H1 (cell line): ENCODE measurements at regions not wholly inside any gene's neighbourhood (a gene's known extent, or its start where the extent isn't known, plus 50 kb on each side); places are given as distances from the start of the nearest gene placed in this dataset.

Experiments
- CTCF ChIA-PET: fragments of 300-600 bp; sonication (Branson Sonifier 250); formaldehyde crosslinking; loops from one replicate; lab custom pipeline; 2021; ENCODE audit not compliant: partially characterized antibody; lab: Charles Lee
- POLR2A ChIA-PET: fragments of 300-600 bp; sonication (Branson Sonifier 250); formaldehyde crosslinking; loops from one replicate; lab custom pipeline; 2021; ENCODE audit warnings: inconsistent platforms; ENCODE audit not compliant: partially characterized antibody; lab: Charles Lee
- DNase-seq, 2 experiments: peaks; one replicate each; pipeline versions ENCODE4 v3.0.0 to v3.0.0-alpha.2; 2010 to 2022; ENCODE audit warnings: low spot score in 2 of 2, low read depth in 1 of 2, mixed read lengths in 1 of 2
- FAIRE-seq: peaks from 2 replicates; lab custom pipeline; 2011; peaks lifted over from hg19 to GRCh38; lab: Jason Lieb, UNC
- H2AFZ ChIP-seq: 2 replicates; pipeline ENCODE4 v1.8.1; 2012; ENCODE audit warnings: low read length, inconsistent platforms
- H2AK5ac ChIP-seq: 2 replicates; pipeline ENCODE4 v1.6.1; 2013; ENCODE audit warnings: low read depth, low read length
- H2BK120ac ChIP-seq: replicated peaks from 2 replicates; pipeline ENCODE3; 2013; ENCODE audit warnings: low read depth, low read length, inconsistent platforms
- H2BK12ac ChIP-seq: 2 replicates; pipeline ENCODE4 v1.6.1; 2013; ENCODE audit warnings: low read depth, low read length
- H2BK15ac ChIP-seq: 2 replicates; pipeline ENCODE4 v1.6.1; 2013; ENCODE audit warnings: low read length
- H2BK20ac ChIP-seq: 2 replicates; pipeline ENCODE4 v1.6.1; 2013; ENCODE audit warnings: low read length
- H2BK5ac ChIP-seq: 2 replicates; pipeline ENCODE4 v1.6.1; 2013; ENCODE audit warnings: low read depth, low read length
- H3K14ac ChIP-seq: 2 replicates; pipeline ENCODE4 v1.6.1; 2013; ENCODE audit warnings: inconsistent platforms; ENCODE audit not compliant: insufficient read length
- H3K18ac ChIP-seq: 2 replicates; pipeline ENCODE4 v1.6.1; 2013; ENCODE audit warnings: low read length; ENCODE audit errors: extremely low read depth
- H3K23ac ChIP-seq: 2 replicates; pipeline ENCODE4 v1.6.1; 2013; ENCODE audit warnings: inconsistent platforms; ENCODE audit not compliant: insufficient read length
- H3K23me2 ChIP-seq: 2 replicates; pipeline ENCODE4 v1.6.1; 2013; ENCODE audit warnings: low read depth, low read length
- H3K27ac ChIP-seq: 2 replicates; pipeline ENCODE4 v1.6.1; 2011; ENCODE audit warnings: low read depth, low read length, inconsistent platforms
- H3K27me3 ChIP-seq, 4 experiments: replicated peaks in 1 of 4; 1 replicate in 1 of 4; 2 replicates in 3 of 4; pipeline versions ENCODE4 v1.6.1 to v1.8.1; 2011 to 2013; ENCODE audit warnings: low read length in 3 of 4, mild to moderate bottlenecking in 3 of 4, inconsistent platforms in 2 of 4, mixed read lengths in 2 of 4, moderate library complexity in 1 of 4; ENCODE audit not compliant: control insufficient read depth in 3 of 4, insufficient read depth in 3 of 4; ENCODE audit errors: extremely low read depth in 1 of 4
- H3K36me3 ChIP-seq, 4 experiments: 2 replicates each; pipeline versions ENCODE4 v1.6.1 to v1.8.1; 2011 to 2013; ENCODE audit warnings: mild to moderate bottlenecking in 4 of 4, low read length in 3 of 4, moderate library complexity in 2 of 4, control low read depth in 1 of 4, inconsistent platforms in 1 of 4; ENCODE audit not compliant: insufficient read depth in 4 of 4, control insufficient read depth in 2 of 4
- H3K4ac ChIP-seq: replicated peaks from 2 replicates; pipeline ENCODE3; 2013; ENCODE audit warnings: low read length, low read depth, mixed read lengths, inconsistent platforms; ENCODE audit not compliant: insufficient read length
- H3K4me1 ChIP-seq, 4 experiments: replicated peaks in 1 of 4; 1 replicate in 1 of 4; 2 replicates in 3 of 4; pipeline versions ENCODE4 v1.6.1 to v1.8.1; 2011 to 2013; ENCODE audit warnings: low read length in 3 of 4, inconsistent platforms in 2 of 4, mixed read lengths in 1 of 4; ENCODE audit not compliant: insufficient read depth in 4 of 4, control insufficient read depth in 3 of 4
- H3K4me2 ChIP-seq, 2 experiments: 2 replicates each; pipeline versions ENCODE4 v1.6.1 to v1.8.1; 2011 to 2013; ENCODE audit warnings: low read depth in 2 of 2, low read length in 2 of 2, control low read depth in 1 of 2, inconsistent platforms in 1 of 2, mild to moderate bottlenecking in 1 of 2; ENCODE audit not compliant: insufficient read depth in 1 of 2
- H3K4me3 ChIP-seq, 4 experiments: fragments of 200-600, 300-600 bp in 1 of 4; sonication (generic), shearing (Covaris generic), sonication (Bioruptor Twin) in 1 of 4; 2 replicates each; pipeline versions ENCODE4 v1.5.1 to v1.8.1; 2011 to 2016; ENCODE audit warnings: low read length in 4 of 4, low read depth in 3 of 4, control low read depth in 2 of 4, inconsistent platforms in 2 of 4, mild to moderate bottlenecking in 2 of 4, mixed read lengths in 1 of 4, moderate library complexity in 1 of 4; ENCODE audit not compliant: insufficient read depth in 2 of 4; ENCODE audit errors: extremely low read depth in 1 of 4
- H3K56ac ChIP-seq: replicated peaks from 2 replicates; pipeline ENCODE3; 2013; ENCODE audit warnings: low read depth, mild to moderate bottlenecking, mixed read lengths, low read length, inconsistent platforms; ENCODE audit not compliant: insufficient read length
- H3K79me1 ChIP-seq: 2 replicates; pipeline ENCODE4 v1.6.1; 2013; ENCODE audit warnings: low read depth, low read length, control low read depth
- H3K79me2 ChIP-seq, 2 experiments: 2 replicates each; pipeline versions ENCODE4 v1.6.1 to v1.8.1; 2012 to 2013; ENCODE audit warnings: low read length in 2 of 2, mild to moderate bottlenecking in 2 of 2, inconsistent platforms in 1 of 2; ENCODE audit not compliant: insufficient read depth in 2 of 2, control insufficient read depth in 1 of 2
- H3K9ac ChIP-seq, 4 experiments: replicated peaks in 1 of 4; 1 replicate in 1 of 4; 2 replicates in 3 of 4; pipeline versions ENCODE4 v1.6.1 to v1.8.1; 2011 to 2013; ENCODE audit warnings: low read depth in 3 of 4, low read length in 3 of 4, control low read depth in 2 of 4, mild to moderate bottlenecking in 2 of 4, moderate library complexity in 2 of 4, inconsistent platforms in 1 of 4; ENCODE audit errors: extremely low read depth in 1 of 4
- H3K9me3 ChIP-seq, 2 experiments: 2 replicates each; pipeline versions ENCODE4 v1.6.1 to v1.8.1; 2012 to 2013; ENCODE audit warnings: mild to moderate bottlenecking in 2 of 2, moderate library complexity in 2 of 2, control low read depth in 1 of 2, inconsistent platforms in 1 of 2, low read depth in 1 of 2, low read length in 1 of 2, mixed read lengths in 1 of 2; ENCODE audit not compliant: insufficient read depth in 2 of 2
- H4K20me1 ChIP-seq, 2 experiments: replicated peaks in 1 of 2; 2 replicates each; pipeline versions ENCODE3 to v1.8.1; 2011 to 2013; ENCODE audit warnings: inconsistent platforms in 2 of 2, low read length in 2 of 2, mild to moderate bottlenecking in 1 of 2; ENCODE audit not compliant: insufficient read depth in 2 of 2, control insufficient read depth in 1 of 2
- H4K5ac ChIP-seq: 2 replicates; pipeline ENCODE4 v1.6.1; 2013; ENCODE audit warnings: low read length, low read depth, mixed read lengths, inconsistent platforms; ENCODE audit not compliant: insufficient read length
- H4K8ac ChIP-seq: 2 replicates; pipeline ENCODE4 v1.8.0; 2013; ENCODE audit warnings: mild to moderate bottlenecking, moderate library complexity, low read length, inconsistent platforms; ENCODE audit not compliant: insufficient read depth; ENCODE audit errors: extremely low read depth
- H4K91ac ChIP-seq: replicated peaks from 2 replicates; pipeline ENCODE3; 2013; ENCODE audit warnings: low read length, mixed read lengths, inconsistent platforms; ENCODE audit not compliant: insufficient read length
- CHD1 ChIP-seq: IDR thresholded peaks from 2 replicates; pipeline ENCODE4 v1.6.1; 2012; ENCODE audit warnings: low read depth, low read length, improper control_type of control experiment
- CTCF ChIP-seq, 3 experiments: IDR thresholded peaks; 1 replicate in 2 of 3; 2 replicates in 1 of 3; pipeline versions ENCODE4 v1.5.1 to v1.6.1; 2011; ENCODE audit warnings: low read length in 3 of 3, mild to moderate bottlenecking in 3 of 3, inconsistent platforms in 2 of 3, low read depth in 1 of 3, moderate library complexity in 1 of 3; ENCODE audit not compliant: insufficient read depth in 1 of 3; ENCODE audit errors: control extremely low read depth in 1 of 3
- HDAC2 ChIP-seq, 2 experiments: fragments of 300-600 bp in 1 of 2; sonication (generic) in 1 of 2; IDR thresholded peaks; 2 replicates each; pipeline ENCODE4 v1.6.1; 2011 to 2012; ENCODE audit warnings: low read depth in 2 of 2, low read length in 2 of 2, mild to moderate bottlenecking in 2 of 2, moderate library complexity in 2 of 2, borderline replicate concordance in 1 of 2, inconsistent platforms in 1 of 2
- NRF1 ChIP-seq: IDR thresholded peaks from 2 replicates; pipeline ENCODE4 v1.6.1; 2011; ENCODE audit warnings: mild to moderate bottlenecking, low read depth, low read length, improper control_type of control experiment
- PHF8 ChIP-seq: fragments of 200-600 bp; sonication (generic); conservative IDR thresholded peaks from 2 replicates; pipeline ENCODE4 v1.7.1; 2012; ENCODE audit warnings: low read depth, mild to moderate bottlenecking, inconsistent platforms, low read length, moderate library complexity
- POU5F1 ChIP-seq: IDR thresholded peaks from 2 replicates; pipeline ENCODE4 v1.6.1; 2011; ENCODE audit warnings: low read depth, mild to moderate bottlenecking, low read length, moderate library complexity
- RAD21 ChIP-seq, 2 experiments: IDR thresholded peaks in 1 of 2; conservative IDR thresholded peaks in 1 of 2; 2 replicates each; pipeline ENCODE4 v1.6.1; 2011; ENCODE audit warnings: low read depth in 2 of 2, low read length in 2 of 2, improper control_type of control experiment in 1 of 2, inconsistent platforms in 1 of 2, mild to moderate bottlenecking in 1 of 2, moderate library complexity in 1 of 2
- SAP30 ChIP-seq: fragments of 300-600 bp; sonication (generic); IDR thresholded peaks from 2 replicates; pipeline ENCODE4 v1.7.1; 2012; ENCODE audit warnings: low read length, moderate library complexity, mild to moderate bottlenecking, inconsistent platforms; ENCODE audit not compliant: insufficient read depth, insufficient replicate concordance
- SRF ChIP-seq: IDR thresholded peaks from 2 replicates; pipeline ENCODE4 v1.6.1; 2011; ENCODE audit warnings: mild to moderate bottlenecking, low read depth, low read length, moderate library complexity
- TAF1 ChIP-seq: IDR thresholded peaks from 2 replicates; pipeline ENCODE4 v1.6.1; 2011; ENCODE audit warnings: mild to moderate bottlenecking, low read depth, low read length
- TAF7 ChIP-seq: optimal IDR thresholded peaks from 2 replicates; pipeline ENCODE3; 2011; ENCODE audit warnings: low read depth, mild to moderate bottlenecking, inconsistent platforms, low read length, moderate library complexity, borderline replicate concordance
- WGBS, 2 experiments: shearing (Covaris generic) in 1 of 2; methylation state at CpG; one replicate each; pipeline versions ENCODE4 v1.1.6 to v1.1.7; 2013 to 2015; ENCODE audit warnings: low lambda C conversion rate in 2 of 2, mixed read lengths in 2 of 2, inconsistent platforms in 1 of 2, low coverage in 1 of 2, missing lambda C conversion rate in 1 of 2; ENCODE audit not compliant: insufficient replicate concordance in 2 of 2, insufficient coverage in 1 of 2, insufficient read length in 1 of 2; ENCODE audit errors: extremely low coverage in 1 of 2, missing lambda C conversion rate in 1 of 2; 5-methylcytosine and 5-hydroxymethylcytosine counted together

- FAIRE-seq (peak; percentile 77), DNase-seq (peak; percentile 5 to 47)
- H2BK20ac ChIP-seq, result no peak overlapping the region
- no peak overlapping the region for H4K8ac ChIP-seq
- H3K4me3 ChIP-seq, result no peak overlapping the region
- H3K9me3 ChIP-seq, result no peaks in the 10 kb centered on the region
- H4K91ac ChIP-seq, result no peak overlapping the region
- POLR2A ChIA-PET, result no interaction called here
- no peak overlapping the region for H2AK5ac ChIP-seq
- no peak overlapping the region for H3K56ac ChIP-seq
- H3K14ac ChIP-seq, result no peak overlapping the region
- H3K79me1 ChIP-seq, result no peaks in the 10 kb centered on the region
- H4K5ac ChIP-seq, result no peak overlapping the region
- H2BK5ac ChIP-seq, result no peak overlapping the region
- no peak overlapping the region for H2BK120ac ChIP-seq
- H3K27ac ChIP-seq, result no peak overlapping the region
- TF ChIP-seq CHD1 (no peak), CTCF (IDR thresholded peaks at IDR 0.05; ENCODE audit: control extremely low read depth in 1 of 3, insufficient read depth in 1 of 3, low read depth in 1 of 3, low read length in 3 of 3) (peak in 2 of 3 experiments; percentile 52 to 62; a peak in 3 of 4 replicates), HDAC2 (IDR thresholded peaks at IDR 0.05; ENCODE audit: borderline replicate concordance in 1 of 2, low read depth in 2 of 2, low read length in 2 of 2) (no peak), TAF7 (no peak), NRF1 (no peak), SRF (no peak), RAD21 (IDR thresholded peaks at IDR 0.05 in 1 of 2, conservative IDR thresholded peaks at IDR 0.05 in 1 of 2; ENCODE audit: low read depth in 2 of 2, low read length in 2 of 2) (peak; percentile 71 to 75), TAF1 (no peak), PHF8 (no peak), SAP30 (no peak), POU5F1 (no peak)
- H2BK15ac ChIP-seq, result no peak overlapping the region
- H3K79me2 ChIP-seq, result no peaks in the 10 kb centered on the region
- no peaks in the 10 kb centered on the region for H4K20me1 ChIP-seq
- no peak overlapping the region for H3K4ac ChIP-seq
- H3K27me3 ChIP-seq, result no peaks in the 10 kb centered on the region
- 82% methylated on average over 2 of the region's 2 CpGs; no CpG with 5 or more reads in 1 of the 2 experiments for WGBS, 2 experiments
- H3K4me2 ChIP-seq, result no peak overlapping the region
- CTCF ChIA-PET, result interaction anchor here (0.8 to 3.0 kb wide), 5 partner anchors 12 to 137 kb away, joined by 3 to 19 read pairs (median 4); no protein-coding TSS in a partner anchor
- H3K36me3 ChIP-seq, result no peaks in the 10 kb centered on the region
- H3K23me2 ChIP-seq, result no peaks in the 10 kb centered on the region
- H2BK12ac ChIP-seq, result no peak overlapping the region
- H2AFZ ChIP-seq, result peak overlapping the region; percentile 78; the same call in 1 of the 2 replicates
- no peak overlapping the region for H3K9ac ChIP-seq
- H3K23ac ChIP-seq, result no peak overlapping the region
- H3K4me1 ChIP-seq, result peaks cover 0 to 2% (median 0%) of the 10 kb centered on the region in 4 experiments; a peak in 1 of 7 replicates
- no peak overlapping the region for H3K18ac ChIP-seq
Observed at GRCh38 chr3:75042941-75043340, 428.5 kb upstream of the CNTN3 start.
